ENCODE measurements at regions not wholly inside any gene's neighbourhood (a gene's known extent, or its start where the extent isn't known, plus 50 kb on each side); places are given as distances from the start of the nearest gene placed in this dataset.

GRCh38 chr21:28487455-28488070, 505.1 kb downstream of the LTN1 start:
- no peak overlapping the region for H3K9ac ChIP-seq (ENCODE audit: extremely low read depth, low read length, poor library complexity, severe bottlenecking)
- no peaks in the 10 kb centered on the region for H3K9me3 ChIP-seq (ENCODE audit: control insufficient read depth, low read length)
- no peak overlapping the region for H3K27ac ChIP-seq (ENCODE audit: low read depth, low read length)
- 78 to 82% methylated on average over 8 of the region's 9 CpGs for whole genome bisulfite sequencing, 2 experiments (ENCODE audit: insufficient coverage in 1 of 2, insufficient read length in 1 of 2)
- H3K9me3 Mint-ChIP-seq: no peaks in the 10 kb centered on the region
- H3K27ac Mint-ChIP-seq: no peak overlapping the region
- H3K36me3 Mint-ChIP-seq (ENCODE audit: low read depth): no peaks in the 10 kb centered on the region
- no peak for DNase-seq
- H3K27me3 ChIP-seq (ENCODE audit: control insufficient read depth, insufficient read depth, low read length, poor library complexity, severe bottlenecking): no peaks in the 10 kb centered on the region
- H3K4me3 ChIP-seq (ENCODE audit: low read length): no peak overlapping the region
- no peaks in the 10 kb centered on the region for H3K36me3 ChIP-seq (ENCODE audit: control insufficient read depth, insufficient read depth, low read length)
- H3K4me1 Mint-ChIP-seq: no peaks in the 10 kb centered on the region
- no peaks in the 10 kb centered on the region for H3K4me1 ChIP-seq (ENCODE audit: control insufficient read depth, insufficient read depth, low read length)
- TF ChIP-seq CTCF (conservative IDR thresholded peaks at IDR 0.05): no peak
- no peaks in the 10 kb centered on the region for H3K27me3 Mint-ChIP-seq (ENCODE audit: insufficient read depth)
- H3K4me3 Mint-ChIP-seq: no peak overlapping the region

- H3K36me3 ChIP-seq (ENCODE audit: control insufficient read depth, insufficient read depth, low read length): no peaks in the 10 kb centered on the region
- H3K4me3 ChIP-seq (ENCODE audit: low read length): no peak overlapping the region
- TF ChIP-seq CTCF (conservative IDR thresholded peaks at IDR 0.05): no peak
- WGBS, 2 experiments (ENCODE audit: insufficient coverage in 1 of 2, insufficient read length in 1 of 2): 93 to 100% methylated on average over 1 to 4 of the region's 4 CpGs
- no peaks in the 10 kb centered on the region for H3K27me3 ChIP-seq (ENCODE audit: control insufficient read depth, insufficient read depth, low read length, poor library complexity, severe bottlenecking)
- Mint-ChIP-seq H3K36me3 (ENCODE audit: low read depth) (no peaks in the 10 kb centered on the region), H3K9me3 (no peaks in the 10 kb centered on the region), H3K4me1 (no peaks in the 10 kb centered on the region), H3K27ac (no peak overlapping the region), H3K27me3 (ENCODE audit: insufficient read depth) (no peaks in the 10 kb centered on the region), H3K4me3 (no peak overlapping the region)
- H3K9ac ChIP-seq (ENCODE audit: extremely low read depth, low read length, poor library complexity, severe bottlenecking): no peak overlapping the region
- DNase-seq: no peak
- H3K27ac ChIP-seq (ENCODE audit: low read depth, low read length): no peak overlapping the region
- H3K9me3 ChIP-seq (ENCODE audit: control insufficient read depth, low read length): no peaks in the 10 kb centered on the region
- H3K4me1 ChIP-seq (ENCODE audit: control insufficient read depth, insufficient read depth, low read length): no peaks in the 10 kb centered on the region
Measured at GRCh38 chr21:28485301-28486022, 507.2 kb downstream of the LTN1 start.

- Mint-ChIP-seq H3K27ac (no peak overlapping the region), H3K4me1 (no peaks in the 10 kb centered on the region), H3K9me3 (peaks cover under 1% of the 10 kb centered on the region), H3K4me3 (no peak overlapping the region), H3K36me3 (ENCODE audit: low read depth) (no peaks in the 10 kb centered on the region), H3K27me3 (ENCODE audit: insufficient read depth) (no peaks in the 10 kb centered on the region)
- Histone ChIP-seq H3K36me3 (ENCODE audit: control insufficient read depth, insufficient read depth, low read length) (no peaks in the 10 kb centered on the region), H3K4me3 (ENCODE audit: low read length) (no peak overlapping the region), H3K9me3 (ENCODE audit: control insufficient read depth, low read length) (no peaks in the 10 kb centered on the region), H3K4me1 (ENCODE audit: control insufficient read depth, insufficient read depth, low read length) (no peaks in the 10 kb centered on the region), H3K9ac (ENCODE audit: extremely low read depth, low read length, poor library complexity, severe bottlenecking) (no peak overlapping the region), H3K27me3 (ENCODE audit: control insufficient read depth, insufficient read depth, low read length, poor library complexity, severe bottlenecking) (no peaks in the 10 kb centered on the region), H3K27ac (ENCODE audit: low read depth, low read length) (no peak overlapping the region)
- no peak for TF ChIP-seq CTCF (conservative IDR thresholded peaks at IDR 0.05)
- WGBS, 2 experiments (ENCODE audit: insufficient coverage in 1 of 2, insufficient read length in 1 of 2): 80 to 88% methylated on average over 1 to 3 of the region's 3 CpGs
- DNase-seq: no peak
Measured at GRCh38 chr21:28483301-28484035, 509.2 kb downstream of the LTN1 start.

Measured in endodermal cell (in vitro differentiated cells).